Gastroesophageal sphincter (tissue), 4 donors: ENCODE measurements at regions not wholly inside any gene's neighbourhood (a gene's known extent, or its start where the extent isn't known, plus 50 kb on each side); places are given as distances from the start of the nearest gene placed in this dataset.

Experiments used
- ATAC-seq: fragments of 150-250 bp; one replicate; pipeline ENCODE4 v1.9.1; 2016; ENCODE audit warnings: mild to moderate bottlenecking, moderate library complexity
- H3K27ac ChIP-seq, 4 donors: fragments of 200-600 bp; sonication (generic) in 3 of 4; 1 replicate in 3 of 4; 2 replicates in 1 of 4; pipeline ENCODE4 v1.5.1; 2016 to 2019
- H3K27me3 ChIP-seq: fragments of 200-600 bp; sonication (generic); one replicate; pipeline ENCODE4 v1.5.1; 2019
- H3K36me3 ChIP-seq, 2 donors: fragments of 200-600 bp; sonication (generic); one replicate each; pipeline ENCODE4 v1.5.1; 2019; ENCODE audit warnings: control low read depth in 1 of 2
- H3K4me1 ChIP-seq, 3 donors: fragments of 200-600 bp; sonication (generic); 1 replicate in 2 of 3; 2 replicates in 1 of 3; pipeline ENCODE4 v1.5.1; 2016 to 2019; ENCODE audit warnings: control low read depth in 2 of 3
- H3K4me3 ChIP-seq, 2 donors: fragments of 200-600 bp; sonication (generic); one replicate each; pipeline ENCODE4 v1.5.1; 2019; ENCODE audit warnings: mild to moderate bottlenecking in 1 of 2, moderate library complexity in 1 of 2
- H3K9me3 ChIP-seq, 3 donors: fragments of 200-600 bp; sonication (generic); one replicate each; pipeline ENCODE4 v1.5.1; 2017 to 2019; ENCODE audit warnings: control low read depth in 2 of 3
- CTCF ChIP-seq, 4 experiments: fragments of 200-600 bp in 2 of 4; fragments of 450-650 bp in 2 of 4; sonication (generic) in 1 of 4; IDR thresholded peaks; one replicate each; pipeline ENCODE4 v1.5.1; 2017 to 2019; ENCODE audit warnings: antibody characterized with exemption in 4 of 4, mild to moderate bottlenecking in 2 of 4, moderate library complexity in 2 of 4
- EP300 ChIP-seq: sonication (generic); formaldehyde crosslinking; IDR thresholded peaks from one replicate; pipeline ENCODE4 v1.6.1; 2017; ENCODE audit warnings: antibody characterized with exemption, mild to moderate bottlenecking
- POLR2A ChIP-seq, 2 donors: fragments of 450-650 bp; IDR thresholded peaks; one replicate each; pipeline ENCODE4 v1.6.1; 2017; ENCODE audit warnings: antibody characterized with exemption in 2 of 2, mild to moderate bottlenecking in 2 of 2, moderate library complexity in 1 of 2
- POLR2AphosphoS5 ChIP-seq: sonication (generic); formaldehyde crosslinking; IDR thresholded peaks from one replicate; pipeline ENCODE4 v1.6.1; 2017; ENCODE audit warnings: antibody characterized with exemption
- WGBS, 2 donors: methylation state at CpG; one replicate each; pipeline ENCODE4 v1.1.5; 2018; ENCODE audit warnings: low coverage in 1 of 2; 5-methylcytosine and 5-hydroxymethylcytosine counted together

- H3K9me3 ChIP-seq = no peaks in the 10 kb centered on the region
- H3K36me3 ChIP-seq = no peaks in the 10 kb centered on the region
- no peak overlapping the region for H3K4me3 ChIP-seq
- no peaks in the 10 kb centered on the region for H3K27me3 ChIP-seq
- WGBS, 2 donors = 65 to 66% methylated on average over 9 to 16 of the region's 19 CpGs
- TF ChIP-seq EP300 (no peak), POLR2AphosphoS5 (no peak), POLR2A (IDR thresholded peaks at IDR 0.05) (no peak), CTCF (IDR thresholded peaks at IDR 0.05) (no peak)
- no peak for ATAC-seq
- no peak overlapping the region for H3K27ac ChIP-seq
- peaks cover 3 to 20% (median 16%) of the 10 kb centered on the region in 3 donors for H3K4me1 ChIP-seq
Observed at GRCh38 chr5:157918811-157919742, 60.1 kb upstream of the CLINT1 start.

- Histone ChIP-seq H3K27ac (peak overlapping the region in 1 of 4 donors; percentile 8), H3K4me1 (peaks cover 3 to 20% (median 16%) of the 10 kb centered on the region in 3 donors), H3K4me3 (no peak overlapping the region), H3K27me3 (no peaks in the 10 kb centered on the region), H3K36me3 (no peaks in the 10 kb centered on the region), H3K9me3 (no peaks in the 10 kb centered on the region)
- ATAC-seq = peak; percentile 60
- 72 to 73% methylated on average over 6 to 8 of the region's 8 CpGs for WGBS, 2 donors
- TF ChIP-seq POLR2A (IDR thresholded peaks at IDR 0.05) = no peak
- peak; percentile 19 to 57 (median 32) for TF ChIP-seq CTCF (IDR thresholded peaks at IDR 0.05)
Observed at GRCh38 chr5:157917899-157918809, 59.2 kb upstream of the CLINT1 start.

- no peaks in the 10 kb centered on the region for H3K27me3 ChIP-seq
- ATAC-seq = no peak
- peak overlapping the region in 1 of 4 donors; percentile 8 for H3K27ac ChIP-seq
- H3K4me1 ChIP-seq = peaks cover 3 to 20% (median 16%) of the 10 kb centered on the region in 3 donors
- no peaks in the 10 kb centered on the region for H3K9me3 ChIP-seq
- H3K36me3 ChIP-seq = no peaks in the 10 kb centered on the region
- H3K4me3 ChIP-seq = no peak overlapping the region
- TF ChIP-seq CTCF (IDR thresholded peaks at IDR 0.05) (no peak), POLR2A (IDR thresholded peaks at IDR 0.05) (no peak), EP300 (no peak), POLR2AphosphoS5 (no peak)
Observed at GRCh38 chr5:157917491-157917890, 58.5 kb upstream of the CLINT1 start.

- ATAC-seq = peak; percentile 84
- Histone ChIP-seq H3K27ac (peak overlapping the region in 1 of 4 donors; percentile 38), H3K4me3 (no peak overlapping the region)
Observed at GRCh38 chr5:157915638-157916037, 56.7 kb upstream of the CLINT1 start.

More at GRCh38 chr5:157915638-157916037, 56.7 kb upstream of the CLINT1 start:
- H3K36me3 ChIP-seq = no peaks in the 10 kb centered on the region
- no peaks in the 10 kb centered on the region for H3K9me3 ChIP-seq
- TF ChIP-seq POLR2AphosphoS5 (no peak), CTCF (IDR thresholded peaks at IDR 0.05) (no peak), POLR2A (IDR thresholded peaks at IDR 0.05) (no peak), EP300 (no peak)
- H3K4me1 ChIP-seq = peaks cover 3 to 20% (median 16%) of the 10 kb centered on the region in 3 donors
- 10 to 13% methylated on average over 2 to 3 of the region's 4 CpGs for WGBS, 2 donors
- no peaks in the 10 kb centered on the region for H3K27me3 ChIP-seq
